Endothelial cell of umbilical vein (primary cell): ENCODE measurements at regions not wholly inside any gene's neighbourhood (a gene's known extent, or its start where the extent isn't known, plus 50 kb on each side); places are given as distances from the start of the nearest gene placed in this dataset.

ENCODE experiments used
- BruUV-seq: library from RNA; stranded (reverse); fragments of 400-500 nt; replicated peaks from 2 replicates; lab custom pipeline; 2021; lab: Mats Ljungman, UMichigan
- CTCF ChIA-PET: fragments of 300-600, 350-600 bp; sonication (Branson Sonifier 250); formaldehyde crosslinking; loops from one replicate; lab custom pipeline; 2021; ENCODE audit warnings: antibody characterized with exemption, inconsistent platforms; lab: Charles Lee
- POLR2A ChIA-PET: fragments of 300-600, 350-600 bp; sonication (Branson Sonifier 250); formaldehyde crosslinking; loops from one replicate; lab custom pipeline; 2021; ENCODE audit warnings: antibody characterized with exemption, inconsistent platforms; lab: Charles Lee
- DNase-seq: peaks from one replicate; pipeline ENCODE4 v3.0.0-alpha.2; 2011; ENCODE audit warnings: low read depth, low spot score
- FAIRE-seq: peaks from 2 replicates; lab custom pipeline; 2011; peaks lifted over from hg19 to GRCh38; lab: Jason Lieb, UNC
- H2AFZ ChIP-seq: 2 replicates; pipeline ENCODE4 v1.6.0; 2012; ENCODE audit warnings: low read depth, low read length, control low read depth, inconsistent platforms
- H3K27ac ChIP-seq: 2 replicates; pipeline ENCODE4 v1.5.1; 2011; ENCODE audit warnings: low read depth, mild to moderate bottlenecking, control low read depth, low read length, moderate library complexity; ENCODE audit not compliant: insufficient read depth
- H3K27me3 ChIP-seq, 2 experiments: 2 replicates each; pipeline versions ENCODE4 v1.6.0 to v1.6.1; 2011; ENCODE audit warnings: low read length in 2 of 2, mixed read lengths in 1 of 2; ENCODE audit not compliant: control insufficient read depth in 2 of 2, insufficient read depth in 2 of 2
- H3K36me3 ChIP-seq, 2 experiments: 2 replicates in 1 of 2; 3 replicates in 1 of 2; pipeline ENCODE4 v1.5.1; 2011; ENCODE audit warnings: low read length in 2 of 2, mild to moderate bottlenecking in 1 of 2, moderate library complexity in 1 of 2; ENCODE audit not compliant: control insufficient read depth in 2 of 2, insufficient read depth in 2 of 2; ENCODE audit errors: extremely low read depth in 1 of 2
- H3K4me1 ChIP-seq: 3 replicates; pipeline ENCODE4 v1.5.1; 2011; ENCODE audit warnings: mild to moderate bottlenecking, low read length; ENCODE audit not compliant: control insufficient read depth, insufficient read depth; ENCODE audit errors: extremely low read depth
- H3K4me2 ChIP-seq: 2 replicates; pipeline ENCODE4 v1.6.1; 2011; ENCODE audit warnings: low read length, control low read depth, mixed read lengths; ENCODE audit not compliant: insufficient read depth
- H3K4me3 ChIP-seq, 3 experiments: fragments of 200-600 bp in 1 of 3; sonication (generic), shearing (Covaris generic) in 1 of 3; replicated peaks in 1 of 3; 2 replicates each; pipeline ENCODE4 v1.5.1; 2011 to 2016; ENCODE audit warnings: control low read depth in 3 of 3, low read length in 3 of 3, mild to moderate bottlenecking in 2 of 3, inconsistent platforms in 1 of 3, low read depth in 1 of 3, moderate library complexity in 1 of 3; ENCODE audit not compliant: insufficient read depth in 1 of 3
- H3K79me2 ChIP-seq: 2 replicates; pipeline ENCODE4 v1.6.0; 2012; ENCODE audit warnings: low read length, inconsistent platforms; ENCODE audit not compliant: control insufficient read depth, insufficient read depth
- H3K9ac ChIP-seq: replicated peaks from 2 replicates; pipeline ENCODE3; 2011; ENCODE audit warnings: low read length, control low read depth; ENCODE audit not compliant: insufficient read depth; ENCODE audit errors: extremely low read depth
- H3K9me1 ChIP-seq: replicated peaks from 3 replicates; pipeline ENCODE4 v1.6.0; 2011; ENCODE audit warnings: mild to moderate bottlenecking, low read length; ENCODE audit not compliant: control insufficient read depth, insufficient read depth; ENCODE audit errors: extremely low read depth
- H3K9me3 ChIP-seq: replicated peaks from 2 replicates; pipeline ENCODE4 v1.5.1; 2012; ENCODE audit warnings: low read length, inconsistent platforms; ENCODE audit not compliant: control insufficient read depth, insufficient read depth
- H4K20me1 ChIP-seq: replicated peaks from 2 replicates; pipeline ENCODE3; 2011; ENCODE audit warnings: mild to moderate bottlenecking, low read length; ENCODE audit not compliant: control insufficient read depth, insufficient read depth; ENCODE audit errors: extremely low read depth
- CTCF ChIP-seq, 2 donors: IDR thresholded peaks; 1 replicate in 1 of 2; 2 replicates in 1 of 2; pipeline ENCODE4 v1.5.1; 2011; ENCODE audit warnings: low read length in 2 of 2, mild to moderate bottlenecking in 2 of 2, moderate library complexity in 2 of 2, control low read depth in 1 of 2, inconsistent platforms in 1 of 2, low read depth in 1 of 2; ENCODE audit not compliant: insufficient read depth in 1 of 2; ENCODE audit errors: extremely low read depth in 1 of 2
- EZH2 ChIP-seq: IDR thresholded peaks from 2 replicates; pipeline ENCODE4 v1.6.1; 2012; ENCODE audit warnings: borderline replicate concordance, low read depth, mild to moderate bottlenecking, moderate library complexity, low read length, inconsistent platforms; ENCODE audit not compliant: severe bottlenecking
- FOS ChIP-seq: IDR thresholded peaks from 2 replicates; pipeline ENCODE4 v1.6.1; 2011; ENCODE audit warnings: mild to moderate bottlenecking, low read length, moderate library complexity, borderline replicate concordance; ENCODE audit not compliant: insufficient read depth
- GATA2 ChIP-seq: IDR thresholded peaks from 2 replicates; pipeline ENCODE4 v1.7.0; 2011; ENCODE audit warnings: low read depth, mild to moderate bottlenecking, moderate library complexity, mixed read lengths, low read length; ENCODE audit not compliant: insufficient read length, insufficient read depth
- JUN ChIP-seq: IDR thresholded peaks from 2 replicates; pipeline ENCODE4 v1.6.1; 2011; ENCODE audit warnings: borderline replicate concordance, low read depth; ENCODE audit not compliant: insufficient read length, insufficient read depth
- MYC ChIP-seq: IDR thresholded peaks from one replicate; pipeline ENCODE4 v1.6.1; 2011; ENCODE audit warnings: mild to moderate bottlenecking, low read depth, low read length
- POLR2A ChIP-seq: IDR thresholded peaks from 2 replicates; pipeline ENCODE4 v1.6.1; 2012; ENCODE audit warnings: low read depth, mild to moderate bottlenecking, control low read depth, low read length
- POLR2AphosphoS5 ChIP-seq: IDR thresholded peaks from 2 replicates; pipeline ENCODE4 v1.6.1; 2012; ENCODE audit warnings: low read depth, mild to moderate bottlenecking, control low read depth, low read length, moderate library complexity; ENCODE audit not compliant: insufficient read depth
- dilution Hi-C: fragments of 300-500 bp; cut with MboI; formaldehyde crosslinking; loops from one replicate; pipeline ENCODE4 v1.15.0; 2019; ENCODE audit warnings: low sequenced_read_pairs; ENCODE audit not compliant: extremely low pct_ligation_motif_present
- intact Hi-C: fragments of 100-400 bp; cut with micrococcal nuclease; formaldehyde crosslinking; loops from one replicate; pipeline ENCODE4 v1.10.0; 2022
- TF ChIP-seq, protein P1 (sequence below): IDR thresholded peaks from 2 replicates; pipeline ENCODE4 v1.6.1; 2011; ENCODE audit not compliant: insufficient read depth, insufficient read length

DNA sequence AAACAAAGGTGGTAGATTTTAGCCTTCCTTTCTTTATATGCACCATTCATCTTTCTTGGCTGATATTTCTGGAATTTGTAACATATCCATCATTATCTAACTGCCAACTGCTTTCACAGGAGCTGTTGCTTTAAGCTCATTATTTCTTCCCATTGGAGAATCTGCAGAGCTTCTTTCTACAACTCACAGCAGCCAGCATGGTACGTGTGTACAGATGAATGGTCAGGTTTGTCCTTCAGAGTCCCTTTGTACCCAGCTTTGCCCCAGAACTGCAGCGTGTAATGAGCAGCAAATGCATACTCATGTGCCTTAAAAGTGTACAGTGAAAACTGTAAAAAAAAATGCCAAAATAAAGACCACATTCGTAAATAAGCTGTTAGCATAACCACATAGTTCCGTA is 260.9 kb downstream of the FIGN start:
- Histone ChIP-seq H3K27ac (no peak overlapping the region), H3K9me1 (no peaks in the 10 kb centered on the region), H3K79me2 (no peaks in the 10 kb centered on the region), H3K4me3 (no peak overlapping the region), H3K9ac (no peak overlapping the region), H3K4me1 (no peaks in the 10 kb centered on the region), H3K27me3 (peaks cover 2% of the 10 kb centered on the region in 2 experiments), H3K9me3 (no peaks in the 10 kb centered on the region), H4K20me1 (no peaks in the 10 kb centered on the region), H3K4me2 (no peak overlapping the region), H3K36me3 (no peaks in the 10 kb centered on the region), H2AFZ (no peak overlapping the region)
- no peak for TF ChIP-seq POLR2A
- no peak for TF ChIP-seq CTCF (IDR thresholded peaks at IDR 0.05; ENCODE audit: extremely low read depth in 1 of 2, insufficient read depth in 1 of 2, low read depth in 1 of 2, low read length in 2 of 2)
- TF ChIP-seq EZH2 = no peak
- TF ChIP-seq MYC = no peak
- TF ChIP-seq, protein P1, sequence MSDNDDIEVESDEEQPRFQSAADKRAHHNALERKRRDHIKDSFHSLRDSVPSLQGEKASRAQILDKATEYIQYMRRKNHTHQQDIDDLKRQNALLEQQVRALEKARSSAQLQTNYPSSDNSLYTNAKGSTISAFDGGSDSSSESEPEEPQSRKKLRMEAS = no peak
- no peak for TF ChIP-seq FOS
- no peak for TF ChIP-seq JUN
- TF ChIP-seq GATA2 = no peak
- TF ChIP-seq POLR2AphosphoS5 = no peak
- CTCF ChIA-PET = interaction anchor here (0.7 to 1.4 kb wide), 3 partner anchors 59 to 1004 kb away, joined by 3 read pairs; no protein-coding TSS in a partner anchor
- dilution Hi-C loops = no loop called here
- BruUV-seq = no TSS peak
- intact Hi-C loops = loop anchor here (5.0 kb wide), 2 partner anchors 262 to 283 kb away; partner anchors contain the start of gene FIGN
- DNase-seq = no peak
- FAIRE-seq = no peak
- POLR2A ChIA-PET = no interaction called here
